GM18873 (cell line): ENCODE measurements at regions not wholly inside any gene's neighbourhood (a gene's known extent, or its start where the extent isn't known, plus 50 kb on each side); places are given as distances from the start of the nearest gene placed in this dataset.
"Not testable (repeated sequence)": the region's sequence is repeated elsewhere in the genome, so short reads cannot be mapped to it uniquely, and the experiment has no call there.

Source experiments
- ATAC-seq: cut with Tn5 transposase; IDR thresholded peaks from one replicate; pipeline ENCODE4 v1.9.1; 2021; ENCODE audit warnings: mild to moderate bottlenecking, moderate library complexity, moderate number of reproducible peaks; ENCODE audit not compliant: unreplicated experiment, low FRiP score

- no peak for ATAC-seq
These were observed 806.1 kb downstream of the TNS3 start for GRCh38 chr7:46775776-46776175.

GRCh38 chr7:46775020-46775419 lies 806.9 kb downstream of the TNS3 start:
- no peak for ATAC-seq

GRCh38 chr7:46774515-46774914 lies 807.4 kb downstream of the TNS3 start:
- ATAC-seq = no peak

GRCh38 chr7:46772776-46773175 lies 809.1 kb downstream of the TNS3 start:
- no peak for ATAC-seq

GRCh38 chr7:46767071-46767470 lies 814.8 kb downstream of the TNS3 start:
- ATAC-seq = no peak

- no peak for ATAC-seq
These were observed 817.6 kb downstream of the TNS3 start for GRCh38 chr7:46764100-46764936.

GRCh38 chr7:46763344-46763743 lies 818.6 kb downstream of the TNS3 start:
- ATAC-seq = no peak

- ATAC-seq = no peak
These were observed 822.0 kb downstream of the TNS3 start for GRCh38 chr7:46759711-46760480.

- ATAC-seq = no peak
These were observed 824.9 kb downstream of the TNS3 start for GRCh38 chr7:46756996-46757395.

- no peak for ATAC-seq
These were observed 825.7 kb downstream of the TNS3 start for GRCh38 chr7:46756256-46756655.

GRCh38 chr7:46755120-46756034 lies 826.5 kb downstream of the TNS3 start:
- no peak for ATAC-seq

- no peak for ATAC-seq
These were observed 827.7 kb downstream of the TNS3 start for GRCh38 chr7:46754140-46754720.

- ATAC-seq = no peak
These were observed 828.2 kb downstream of the TNS3 start for GRCh38 chr7:46753662-46754061.

- no peak for ATAC-seq
These were observed 829.0 kb downstream of the TNS3 start for GRCh38 chr7:46752881-46753366.

GRCh38 chr7:46751927-46752723 lies 829.8 kb downstream of the TNS3 start:
- ATAC-seq = not testable (repeated sequence)

GRCh38 chr7:46751471-46751870 lies 830.4 kb upstream of the IGFBP3 start:
- ATAC-seq = no peak

GRCh38 chr7:46750321-46750865 lies 829.3 kb upstream of the IGFBP3 start:
- no peak for ATAC-seq

- ATAC-seq = no peak
These were observed 827.0 kb upstream of the IGFBP3 start for GRCh38 chr7:46747869-46748576.
